Pancreas (tissue), 10 donors: ENCODE measurements at regions not wholly inside any gene's neighbourhood (a gene's known extent, or its start where the extent isn't known, plus 50 kb on each side); places are given as distances from the start of the nearest gene placed in this dataset.
"Not testable (repeated sequence)": the region's sequence is repeated elsewhere in the genome, so short reads cannot be mapped to it uniquely, and the experiment has no call there.

ENCODE experiments used
- ATAC-seq, 4 donors: fragments of 200-7000 bp; cut with Tn5 transposase; one replicate each; pipeline versions ENCODE4 v1.8.0 to v1.9.1; 2020; ENCODE audit warnings: mild to moderate bottlenecking in 4 of 4, moderate library complexity in 4 of 4
- DNase-seq, 6 donors: peaks; one replicate each; pipeline ENCODE4 v3.0.0-alpha.2; 2020
- FAIRE-seq: peaks from 2 replicates; lab custom pipeline; 2012; peaks lifted over from hg19 to GRCh38; lab: Jason Lieb, UNC
- H3K27ac ChIP-seq, 4 donors: fragments of 200-600 bp; sonication (generic); 1 replicate in 3 of 4; 2 replicates in 1 of 4; pipeline versions ENCODE4 v1.5.0 to v1.8.0; 2020
- H3K27me3 ChIP-seq, 4 donors: fragments of 200-600 bp; one replicate each; pipeline ENCODE4 v1.8.0; 2021
- H3K36me3 ChIP-seq, 3 donors: fragments of 200-600 bp; sonication (generic) in 1 of 3; one replicate each; pipeline versions ENCODE4 v1.5.0 to v1.8.0; 2020 to 2021
- H3K4me1 ChIP-seq, 3 donors: fragments of 200-600 bp; one replicate each; pipeline ENCODE4 v1.8.0; 2021
- H3K4me3 ChIP-seq, 4 donors: fragments of 200-600 bp; sonication (generic) in 2 of 4; one replicate each; pipeline versions ENCODE4 v1.5.0 to v1.8.0; 2020 to 2021
- H3K9me3 ChIP-seq, 4 donors: fragments of 200-600 bp; one replicate each; pipeline ENCODE4 v1.8.0; 2021
- WGBS, 2 donors: extraction: QIAGEN DNeasy Blood & Tissue Kit; methylation state at CpG; one replicate each; pipeline ENCODE4 v1.1.7; 2013; 5-methylcytosine and 5-hydroxymethylcytosine counted together
- intact Hi-C, 3 donors: fragments of 100-400 bp; cut with DNase I; formaldehyde crosslinking; loops; one replicate each; pipeline versions ENCODE4 v1.11.1 to v1.14.2; 2022
- TF ChIP-seq, protein P1 (sequence below), 4 donors: fragments of 200-600 bp; sonication (generic) in 3 of 4; IDR thresholded peaks; one replicate each; pipeline versions ENCODE4 v1.5.0 to v1.8.0; 2021; ENCODE audit warnings: antibody characterized with exemption in 4 of 4
- donor health status: healthy with polysubstance abuse.
- donor health status: DM: no; HTN: no; CAD: no; lungs with moderate emphysema.
- donor health status: DM: no; HTN: no; CAD: no.
- donor health status: control.
- donor health status: control.
- donor health status: Bipolar disorder and iron deficiency.
- donor health status: DM: yes; HTN: yes; CAD: no.
- donor health status: DM: no; HTN: no; CAD: no.
- donor health status: DM: no; HTN: no; CAD: no.
- donor health status: DM: yes; HTN: yes; CAD: no.

DNA sequence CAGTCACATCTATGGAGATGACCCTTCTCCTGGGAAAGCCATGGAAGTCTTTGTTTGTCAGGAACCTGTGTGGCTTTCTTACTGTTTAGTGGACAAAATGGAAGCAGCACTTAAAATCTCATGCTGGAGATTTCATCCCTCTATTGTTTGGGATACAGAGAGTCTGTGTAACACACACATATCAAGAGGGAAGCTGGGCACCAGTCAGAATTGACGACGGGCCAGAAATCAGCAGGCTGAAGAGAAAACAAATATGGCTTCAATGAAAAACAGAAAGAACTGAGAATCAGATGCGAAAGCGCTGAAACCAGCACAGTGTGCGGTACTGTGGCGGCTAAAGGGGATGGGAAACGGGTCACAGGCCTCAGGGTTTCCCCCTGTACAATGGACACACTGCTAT, 72.2 kb upstream of the WASF3 start:
- no peaks in the 10 kb centered on the region for H3K36me3 ChIP-seq
- H3K4me1 ChIP-seq, result no peaks in the 10 kb centered on the region
- intact Hi-C loops, result loop anchor here in 1 of 3 donors (5.0 kb wide), 1 partner anchor 212 kb away; no protein-coding TSS in a partner anchor
- TF ChIP-seq, protein P1, sequence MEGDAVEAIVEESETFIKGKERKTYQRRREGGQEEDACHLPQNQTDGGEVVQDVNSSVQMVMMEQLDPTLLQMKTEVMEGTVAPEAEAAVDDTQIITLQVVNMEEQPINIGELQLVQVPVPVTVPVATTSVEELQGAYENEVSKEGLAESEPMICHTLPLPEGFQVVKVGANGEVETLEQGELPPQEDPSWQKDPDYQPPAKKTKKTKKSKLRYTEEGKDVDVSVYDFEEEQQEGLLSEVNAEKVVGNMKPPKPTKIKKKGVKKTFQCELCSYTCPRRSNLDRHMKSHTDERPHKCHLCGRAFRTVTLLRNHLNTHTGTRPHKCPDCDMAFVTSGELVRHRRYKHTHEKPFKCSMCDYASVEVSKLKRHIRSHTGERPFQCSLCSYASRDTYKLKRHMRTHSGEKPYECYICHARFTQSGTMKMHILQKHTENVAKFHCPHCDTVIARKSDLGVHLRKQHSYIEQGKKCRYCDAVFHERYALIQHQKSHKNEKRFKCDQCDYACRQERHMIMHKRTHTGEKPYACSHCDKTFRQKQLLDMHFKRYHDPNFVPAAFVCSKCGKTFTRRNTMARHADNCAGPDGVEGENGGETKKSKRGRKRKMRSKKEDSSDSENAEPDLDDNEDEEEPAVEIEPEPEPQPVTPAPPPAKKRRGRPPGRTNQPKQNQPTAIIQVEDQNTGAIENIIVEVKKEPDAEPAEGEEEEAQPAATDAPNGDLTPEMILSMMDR (IDR thresholded peaks at IDR 0.05), result no peak
- no peak for FAIRE-seq
- no peak for DNase-seq
- H3K4me3 ChIP-seq, result no peak overlapping the region
- H3K27ac ChIP-seq, result no peak overlapping the region
- no peaks in the 10 kb centered on the region for H3K9me3 ChIP-seq
- H3K27me3 ChIP-seq, result no peaks in the 10 kb centered on the region
- WGBS, 2 donors, result 67 to 75% methylated on average over 7 of the region's 7 CpGs
- no peak for ATAC-seq

GRCh38 chr13:26485786-26486185, 71.7 kb upstream of the WASF3 start:
- TF ChIP-seq, protein P1 (IDR thresholded peaks at IDR 0.05), result no peak
- intact Hi-C loops, result loop anchor here in 1 of 3 donors (5.0 kb wide), 1 partner anchor 212 kb away; no protein-coding TSS in a partner anchor
- Histone ChIP-seq H3K4me1 (no peaks in the 10 kb centered on the region), H3K27ac (no peak overlapping the region), H3K36me3 (no peaks in the 10 kb centered on the region), H3K4me3 (no peak overlapping the region), H3K27me3 (no peaks in the 10 kb centered on the region), H3K9me3 (no peaks in the 10 kb centered on the region)
- ATAC-seq (no peak), FAIRE-seq (no peak), DNase-seq (no peak)
- 47 to 63% methylated on average over 9 of the region's 9 CpGs for WGBS, 2 donors

- Histone ChIP-seq H3K9me3 (no peaks in the 10 kb centered on the region), H3K27me3 (no peaks in the 10 kb centered on the region), H3K36me3 (no peaks in the 10 kb centered on the region), H3K4me1 (no peaks in the 10 kb centered on the region), H3K4me3 (no peak overlapping the region), H3K27ac (no peak overlapping the region)
- intact Hi-C loops, result loop anchor here in 1 of 3 donors (5.0 kb wide), 1 partner anchor 211 kb away; no protein-coding TSS in a partner anchor
- ATAC-seq (peak in 1 of 4 donors; percentile 28), DNase-seq (no peak), FAIRE-seq (no peak)
- WGBS, 2 donors, result 51 to 55% methylated on average over 6 of the region's 6 CpGs
- TF ChIP-seq, protein P1 (IDR thresholded peaks at IDR 0.05), result no peak
Measured at GRCh38 chr13:26486550-26486949, 70.9 kb upstream of the WASF3 start.

- ATAC-seq, result no peak
- DNase-seq, result no peak
- intact Hi-C loops, result loop anchor here in 1 of 3 donors (5.0 kb wide), 1 partner anchor 210 kb away; no protein-coding TSS in a partner anchor
- 74 to 79% methylated on average over 11 of the region's 11 CpGs for WGBS, 2 donors
- H3K27ac ChIP-seq, result no peak overlapping the region
- H3K4me3 ChIP-seq, result no peak overlapping the region
- no peaks in the 10 kb centered on the region for H3K4me1 ChIP-seq
- H3K36me3 ChIP-seq, result no peaks in the 10 kb centered on the region
- no peaks in the 10 kb centered on the region for H3K27me3 ChIP-seq
- no peaks in the 10 kb centered on the region for H3K9me3 ChIP-seq
- FAIRE-seq, result no peak
- TF ChIP-seq, protein P1 (IDR thresholded peaks at IDR 0.05), result no peak
Measured at GRCh38 chr13:26487781-26488180, 69.7 kb upstream of the WASF3 start.

GRCh38 chr13:26488236-26489003, 69.1 kb upstream of the WASF3 start:
- TF ChIP-seq, protein P1 (IDR thresholded peaks at IDR 0.05), result no peak
- Histone ChIP-seq H3K4me1 (no peaks in the 10 kb centered on the region), H3K27me3 (no peaks in the 10 kb centered on the region), H3K9me3 (no peaks in the 10 kb centered on the region), H3K36me3 (no peaks in the 10 kb centered on the region), H3K27ac (no peak overlapping the region), H3K4me3 (no peak overlapping the region)
- ATAC-seq, result no peak
- DNase-seq, result no peak
- intact Hi-C loops, result loop anchor here in 1 of 3 donors (5.0 kb wide), 1 partner anchor 209 kb away; no protein-coding TSS in a partner anchor
- WGBS, 2 donors, result 63 to 78% methylated on average over 18 of the region's 18 CpGs
- FAIRE-seq, result no peak

GRCh38 chr13:26492301-26492700, 65.2 kb upstream of the WASF3 start:
- not testable (repeated sequence) for H3K27me3 ChIP-seq, H3K9me3 ChIP-seq, FAIRE-seq, H3K36me3 ChIP-seq, DNase-seq, H3K4me1 ChIP-seq, ATAC-seq, H3K27ac ChIP-seq, H3K4me3 ChIP-seq
- intact Hi-C loops, result loop anchor here in 1 of 3 donors (10.0 kb wide), 1 partner anchor 308 kb away; no protein-coding TSS in a partner anchor
- 85 to 91% methylated on average over 5 of the region's 5 CpGs for whole genome bisulfite sequencing, 2 donors
